DND-41 (cell line): ENCODE measurements at regions not wholly inside any gene's neighbourhood (a gene's known extent, or its start where the extent isn't known, plus 50 kb on each side); places are given as distances from the start of the nearest gene placed in this dataset.

ENCODE experiments used
- ATAC-seq: fragments of 200-7000 bp; cut with Tn5 transposase; 3 replicates; pipeline ENCODE4 v1.9.1; 2021; ENCODE audit warnings: low read depth; ENCODE audit not compliant: insufficient read depth
- DNase-seq: peaks from one replicate; pipeline ENCODE4 v3.0.0-alpha.2; 2020
- H2AFZ ChIP-seq: 2 replicates; pipeline ENCODE4 v1.6.0; 2012; ENCODE audit warnings: low read depth, low read length
- H3K27ac ChIP-seq: 2 replicates; pipeline ENCODE4 v1.5.1; 2012; ENCODE audit warnings: low read length, inconsistent platforms
- H3K27me3 ChIP-seq: fragments of 200-600 bp; sonication (generic); 2 replicates; pipeline ENCODE4 v1.6.0; 2012; ENCODE audit warnings: low read length, mild to moderate bottlenecking, inconsistent platforms; ENCODE audit not compliant: insufficient read depth, poor library complexity
- H3K36me3 ChIP-seq: 2 replicates; pipeline ENCODE4 v1.5.1; 2012; ENCODE audit warnings: low read length, inconsistent platforms; ENCODE audit not compliant: insufficient read depth
- H3K4me1 ChIP-seq: 2 replicates; pipeline ENCODE4 v1.5.1; 2012; ENCODE audit warnings: mild to moderate bottlenecking, low read length; ENCODE audit not compliant: insufficient read depth
- H3K4me2 ChIP-seq: 2 replicates; pipeline ENCODE4 v1.6.0; 2012; ENCODE audit warnings: mild to moderate bottlenecking, moderate library complexity, low read length, inconsistent platforms; ENCODE audit not compliant: insufficient read depth
- H3K4me3 ChIP-seq, 2 experiments: fragments of 200-600 bp in 1 of 2; shearing (Covaris generic) in 1 of 2; 2 replicates each; pipeline ENCODE4 v1.5.1; 2012 to 2016; ENCODE audit warnings: inconsistent platforms in 2 of 2, low read length in 2 of 2, mild to moderate bottlenecking in 2 of 2, low read depth in 1 of 2, moderate library complexity in 1 of 2
- H3K79me2 ChIP-seq: 2 replicates; pipeline ENCODE4 v1.6.0; 2012; ENCODE audit warnings: low read length, inconsistent platforms; ENCODE audit not compliant: insufficient read depth
- H3K9ac ChIP-seq: 2 replicates; pipeline ENCODE4 v1.6.0; 2012; ENCODE audit warnings: low read depth, mild to moderate bottlenecking, inconsistent platforms, low read length, moderate library complexity
- H3K9me3 ChIP-seq: 2 replicates; pipeline ENCODE4 v1.5.1; 2012; ENCODE audit warnings: low read length, moderate library complexity, mild to moderate bottlenecking, inconsistent platforms; ENCODE audit not compliant: insufficient read depth, severe bottlenecking
- H4K20me1 ChIP-seq: 2 replicates; pipeline ENCODE4 v1.6.0; 2012; ENCODE audit warnings: low read length; ENCODE audit not compliant: insufficient read depth
- EZH2 ChIP-seq: IDR thresholded peaks from 3 replicates; pipeline ENCODE4 v1.6.1; 2012; ENCODE audit warnings: borderline replicate concordance, low read depth, mild to moderate bottlenecking, moderate library complexity, low read length, inconsistent platforms; ENCODE audit not compliant: severe bottlenecking
- TF ChIP-seq, protein P1 (sequence below): IDR thresholded peaks from 2 replicates; pipeline ENCODE4 v1.5.1; 2012; ENCODE audit warnings: borderline replicate concordance, low read length, moderate library complexity, mild to moderate bottlenecking; ENCODE audit not compliant: poor library complexity, severe bottlenecking; ENCODE audit errors: extremely low read depth

DNA sequence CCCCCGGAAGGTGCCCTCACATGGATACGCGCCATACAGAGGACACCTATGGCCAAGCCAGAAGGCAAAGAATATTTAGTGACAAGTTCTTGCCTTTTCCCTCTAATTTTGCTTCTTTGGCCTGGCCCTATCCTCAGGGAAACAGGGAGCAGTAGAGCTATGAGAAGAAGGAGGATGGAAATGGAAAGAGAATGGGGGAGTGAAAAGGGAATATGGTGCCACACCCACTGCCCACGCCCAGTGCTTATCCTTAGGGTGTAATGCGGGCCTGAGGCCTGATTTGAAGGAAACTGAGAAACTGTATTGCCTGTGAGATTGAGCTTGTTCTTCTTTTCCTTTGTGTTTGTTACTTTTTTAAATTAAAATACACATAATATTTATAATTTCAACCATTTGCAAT, 255.1 kb downstream of the HS3ST3A1 start:
- no peak for TF ChIP-seq EZH2
- TF ChIP-seq, protein P1, sequence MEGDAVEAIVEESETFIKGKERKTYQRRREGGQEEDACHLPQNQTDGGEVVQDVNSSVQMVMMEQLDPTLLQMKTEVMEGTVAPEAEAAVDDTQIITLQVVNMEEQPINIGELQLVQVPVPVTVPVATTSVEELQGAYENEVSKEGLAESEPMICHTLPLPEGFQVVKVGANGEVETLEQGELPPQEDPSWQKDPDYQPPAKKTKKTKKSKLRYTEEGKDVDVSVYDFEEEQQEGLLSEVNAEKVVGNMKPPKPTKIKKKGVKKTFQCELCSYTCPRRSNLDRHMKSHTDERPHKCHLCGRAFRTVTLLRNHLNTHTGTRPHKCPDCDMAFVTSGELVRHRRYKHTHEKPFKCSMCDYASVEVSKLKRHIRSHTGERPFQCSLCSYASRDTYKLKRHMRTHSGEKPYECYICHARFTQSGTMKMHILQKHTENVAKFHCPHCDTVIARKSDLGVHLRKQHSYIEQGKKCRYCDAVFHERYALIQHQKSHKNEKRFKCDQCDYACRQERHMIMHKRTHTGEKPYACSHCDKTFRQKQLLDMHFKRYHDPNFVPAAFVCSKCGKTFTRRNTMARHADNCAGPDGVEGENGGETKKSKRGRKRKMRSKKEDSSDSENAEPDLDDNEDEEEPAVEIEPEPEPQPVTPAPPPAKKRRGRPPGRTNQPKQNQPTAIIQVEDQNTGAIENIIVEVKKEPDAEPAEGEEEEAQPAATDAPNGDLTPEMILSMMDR: no peak
- Histone ChIP-seq H3K9me3 (no peaks in the 10 kb centered on the region), H3K4me2 (no peak overlapping the region), H3K9ac (no peak overlapping the region), H3K4me3 (no peak overlapping the region), H2AFZ (no peak overlapping the region), H3K36me3 (no peaks in the 10 kb centered on the region), H4K20me1 (no peaks in the 10 kb centered on the region), H3K79me2 (no peaks in the 10 kb centered on the region), H3K4me1 (no peaks in the 10 kb centered on the region), H3K27ac (no peak overlapping the region), H3K27me3 (peaks cover 5% of the 10 kb centered on the region)
- ATAC-seq: no peak
- no peak for DNase-seq

DNA sequence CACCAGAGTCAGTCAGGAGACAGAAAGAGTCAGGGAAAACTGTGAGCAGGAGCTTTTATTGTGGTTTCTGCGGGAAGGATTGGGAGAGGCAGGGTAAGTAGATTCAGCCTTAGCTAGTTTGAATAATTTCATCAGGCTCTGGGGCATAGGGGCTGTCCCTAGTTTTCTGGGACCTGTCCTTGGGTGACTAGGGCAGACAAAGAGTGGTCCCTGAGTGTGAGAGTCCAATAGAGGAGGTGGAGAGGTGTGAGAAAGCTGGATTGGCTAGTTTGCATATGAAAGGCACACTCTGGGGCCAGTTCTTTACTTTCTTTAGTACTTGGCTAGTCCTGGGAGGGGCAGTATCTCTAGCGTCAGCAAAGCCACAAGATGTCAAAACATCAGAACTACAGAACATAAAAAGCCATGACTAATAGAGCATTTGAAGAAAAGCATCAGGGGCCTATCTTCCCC, 255.6 kb downstream of the HS3ST3A1 start:
- Histone ChIP-seq H3K9ac (no peak overlapping the region), H3K4me2 (no peak overlapping the region), H3K27ac (no peak overlapping the region), H4K20me1 (no peaks in the 10 kb centered on the region), H3K4me1 (no peaks in the 10 kb centered on the region), H3K9me3 (no peaks in the 10 kb centered on the region), H3K36me3 (no peaks in the 10 kb centered on the region), H3K27me3 (peaks cover 3% of the 10 kb centered on the region), H2AFZ (no peak overlapping the region), H3K79me2 (no peaks in the 10 kb centered on the region), H3K4me3 (no peak overlapping the region)
- DNase-seq (no peak), ATAC-seq (no peak)
- TF ChIP-seq, protein P1: no peak
- no peak for TF ChIP-seq EZH2

DNA sequence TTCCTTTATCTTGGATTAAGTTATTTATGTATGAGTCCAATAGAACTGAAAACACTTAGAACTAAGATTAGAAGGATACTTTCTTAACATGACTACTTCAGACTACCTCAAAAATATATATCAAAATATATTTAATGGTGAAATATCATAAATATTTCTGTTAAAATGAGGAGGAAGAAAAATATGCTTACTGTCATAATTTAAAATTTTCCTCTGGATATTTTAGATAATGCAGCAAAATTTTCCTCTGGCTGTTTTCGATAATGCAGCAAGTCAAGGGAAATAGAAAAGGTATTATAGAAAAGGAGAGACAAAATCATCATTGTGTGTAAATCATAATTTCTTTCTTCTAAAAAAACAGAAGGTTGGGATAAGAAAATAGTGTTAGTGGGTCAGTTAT, 263.3 kb downstream of the HS3ST3A1 start:
- Histone ChIP-seq H4K20me1 (no peaks in the 10 kb centered on the region), H3K27ac (no peak overlapping the region), H3K9me3 (no peaks in the 10 kb centered on the region), H3K4me3 (no peak overlapping the region), H3K4me2 (no peak overlapping the region), H3K79me2 (no peaks in the 10 kb centered on the region), H3K4me1 (no peaks in the 10 kb centered on the region), H3K36me3 (no peaks in the 10 kb centered on the region), H3K27me3 (no peaks in the 10 kb centered on the region), H2AFZ (no peak overlapping the region), H3K9ac (no peak overlapping the region)
- no peak for DNase-seq
- TF ChIP-seq, protein P1: no peak
- TF ChIP-seq EZH2: no peak
- ATAC-seq: no peak

DNA sequence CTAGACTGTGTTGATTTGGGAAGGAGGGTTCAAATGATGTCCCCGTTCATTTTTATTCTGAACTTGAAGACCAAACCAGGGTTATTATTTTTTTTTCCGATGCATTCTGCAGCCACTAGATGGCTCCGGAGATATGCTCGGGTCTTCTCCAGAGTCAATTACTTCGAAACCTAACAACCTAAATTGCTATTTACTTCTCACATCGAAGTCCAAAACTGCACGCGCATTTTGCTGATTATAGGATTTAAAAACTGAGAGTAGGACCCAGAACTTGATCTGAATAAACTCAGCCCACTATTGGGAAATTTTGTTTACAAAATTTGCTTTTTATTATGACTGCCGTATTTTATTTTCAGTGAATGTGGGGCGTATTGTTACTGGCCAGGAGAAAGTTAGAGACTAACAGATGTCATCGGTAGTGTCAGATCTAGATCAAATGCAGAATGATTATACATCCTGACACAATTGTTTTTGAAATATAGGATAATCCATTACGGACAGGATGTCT, 263.8 kb downstream of the HS3ST3A1 start:
- DNase-seq (peak; percentile 9), ATAC-seq (no peak)
- H3K9me3 ChIP-seq: no peaks in the 10 kb centered on the region
- H3K36me3 ChIP-seq: no peaks in the 10 kb centered on the region
- H3K9ac ChIP-seq: no peak overlapping the region
- TF ChIP-seq, protein P1: peak; percentile 65
- TF ChIP-seq EZH2: no peak
- H3K4me2 ChIP-seq: no peak overlapping the region
- H3K27me3 ChIP-seq: no peaks in the 10 kb centered on the region
- no peak overlapping the region for H3K4me3 ChIP-seq
- no peak overlapping the region for H3K27ac ChIP-seq
- no peaks in the 10 kb centered on the region for H4K20me1 ChIP-seq
- H3K79me2 ChIP-seq: no peaks in the 10 kb centered on the region
- H2AFZ ChIP-seq: no peak overlapping the region
- no peaks in the 10 kb centered on the region for H3K4me1 ChIP-seq
